NCI-H524 treated with DMSO at 0.1 percent for 48 hours (cell line): ENCODE measurements at regions not wholly inside any gene's neighbourhood (a gene's known extent, or its start where the extent isn't known, plus 50 kb on each side); places are given as distances from the start of the nearest gene placed in this dataset.
"Not testable (repeated sequence)": the region's sequence is repeated elsewhere in the genome, so short reads cannot be mapped to it uniquely, and the experiment has no call there.

ENCODE experiments used
- DNase-seq: peaks from one replicate; lab custom pipeline; 2025; lab: John Stamatoyannopoulos, UW

GRCh38 chr3:173342679-173343078 is 54.9 kb upstream of the NLGN1 start:
- DNase-seq = no peak

GRCh38 chr3:173340626-173341025 is 56.9 kb upstream of the NLGN1 start:
- DNase-seq = no peak

GRCh38 chr3:173336261-173336660 is 61.3 kb upstream of the NLGN1 start:
- DNase-seq = no peak

- no peak for DNase-seq
Observed at GRCh38 chr3:173306110-173306509, 91.4 kb upstream of the NLGN1 start.

- DNase-seq = no peak
Observed at GRCh38 chr3:173304182-173304800, 93.3 kb upstream of the NLGN1 start.

GRCh38 chr3:173301647-173302046 is 95.9 kb upstream of the NLGN1 start:
- DNase-seq = no peak

- DNase-seq = no peak
Observed at GRCh38 chr3:173289072-173289471, 108.5 kb upstream of the NLGN1 start.

- DNase-seq = no peak
Observed at GRCh38 chr3:173287361-173287760, 110.2 kb upstream of the NLGN1 start.

GRCh38 chr3:173286507-173286906 is 111.0 kb upstream of the NLGN1 start:
- DNase-seq = not testable (repeated sequence)

GRCh38 chr3:173284301-173284700 is 113.2 kb upstream of the NLGN1 start:
- no peak for DNase-seq

- no peak for DNase-seq
Observed at GRCh38 chr3:173275740-173276139, 121.8 kb upstream of the NLGN1 start.

- DNase-seq = no peak
Observed at GRCh38 chr3:173273838-173274237, 123.7 kb upstream of the NLGN1 start.

GRCh38 chr3:173268781-173269180 is 127.7 kb upstream of the SPATA16 start:
- DNase-seq = no peak

GRCh38 chr3:173267716-173268115 is 126.7 kb upstream of the SPATA16 start:
- no peak for DNase-seq

GRCh38 chr3:173266441-173266840 is 125.4 kb upstream of the SPATA16 start:
- no peak for DNase-seq

GRCh38 chr3:173258697-173259096 is 117.7 kb upstream of the SPATA16 start:
- DNase-seq = no peak

- no peak for DNase-seq
Observed at GRCh38 chr3:173257797-173258196, 116.8 kb upstream of the SPATA16 start.

- no peak for DNase-seq
Observed at GRCh38 chr3:173255555-173255954, 114.5 kb upstream of the SPATA16 start.

GRCh38 chr3:173253471-173253870 is 112.4 kb upstream of the SPATA16 start:
- DNase-seq = no peak

- no peak for DNase-seq
Observed at GRCh38 chr3:173249457-173249856, 108.4 kb upstream of the SPATA16 start.

GRCh38 chr3:173241727-173242126 is 100.7 kb upstream of the SPATA16 start:
- DNase-seq = no peak

GRCh38 chr3:173238091-173238490 is 97.1 kb upstream of the SPATA16 start:
- DNase-seq = no peak

GRCh38 chr3:173225351-173225750 is 84.3 kb upstream of the SPATA16 start:
- DNase-seq = no peak

GRCh38 chr3:173221010-173221409 is 80.0 kb upstream of the SPATA16 start:
- no peak for DNase-seq

- DNase-seq = no peak
Observed at GRCh38 chr3:173217127-173217526, 76.1 kb upstream of the SPATA16 start.
